CD14-positive monocyte (primary cell): ENCODE measurements at regions not wholly inside any gene's neighbourhood (a gene's known extent, or its start where the extent isn't known, plus 50 kb on each side); places are given as distances from the start of the nearest gene placed in this dataset.

Experiments
- DNase-seq, 3 donors: peaks; one replicate each; pipeline ENCODE4 v3.0.0-alpha.2; 2011 to 2022
- H2AFZ ChIP-seq: 2 replicates; pipeline ENCODE4 v1.6.0; 2012; ENCODE audit warnings: mild to moderate bottlenecking, low read depth, low read length, inconsistent platforms; ENCODE audit not compliant: insufficient read depth, poor library complexity, severe bottlenecking
- H3K27ac ChIP-seq, 2 donors: 1 replicate in 1 of 2; 2 replicates in 1 of 2; pipeline ENCODE4 v1.5.1; 2012 to 2013; ENCODE audit warnings: low read length in 2 of 2, control low read depth in 1 of 2, inconsistent platforms in 1 of 2, low read depth in 1 of 2, mild to moderate bottlenecking in 1 of 2
- H3K27me3 ChIP-seq, 2 donors: one replicate each; pipeline versions ENCODE4 v1.6.0 to v1.6.1; 2011 to 2013; ENCODE audit warnings: low read length in 2 of 2; ENCODE audit not compliant: control insufficient read depth in 2 of 2, insufficient read depth in 2 of 2
- H3K36me3 ChIP-seq, 2 donors: replicated peaks in 1 of 2; 1 replicate in 1 of 2; 2 replicates in 1 of 2; pipeline versions ENCODE4 v1.5.1 to v1.6.1; 2012 to 2013; ENCODE audit warnings: low read length in 2 of 2, control low read depth in 1 of 2, inconsistent platforms in 1 of 2, mild to moderate bottlenecking in 1 of 2; ENCODE audit not compliant: insufficient read depth in 2 of 2, control insufficient read depth in 1 of 2
- H3K4me1 ChIP-seq, 2 donors: 1 replicate in 1 of 2; 2 replicates in 1 of 2; pipeline versions ENCODE4 v1.5.1 to v1.6.1; 2012 to 2013; ENCODE audit warnings: low read length in 2 of 2, control low read depth in 1 of 2, inconsistent platforms in 1 of 2, mild to moderate bottlenecking in 1 of 2, moderate library complexity in 1 of 2; ENCODE audit not compliant: insufficient read depth in 2 of 2, control insufficient read depth in 1 of 2
- H3K4me2 ChIP-seq: replicated peaks from 2 replicates; pipeline ENCODE3; 2012; ENCODE audit warnings: low read length, moderate library complexity, mild to moderate bottlenecking; ENCODE audit not compliant: poor library complexity, severe bottlenecking; ENCODE audit errors: extremely low read depth
- H3K4me3 ChIP-seq, 3 experiments: fragments of 200-600 bp in 1 of 3; sonication (generic) in 1 of 3; replicated peaks in 1 of 3; 1 replicate in 2 of 3; 2 replicates in 1 of 3; pipeline ENCODE4 v1.5.1; 2011 to 2013; ENCODE audit warnings: low read length in 3 of 3, mild to moderate bottlenecking in 3 of 3, control low read depth in 2 of 3, low read depth in 2 of 3, inconsistent platforms in 1 of 3, moderate library complexity in 1 of 3
- H3K79me2 ChIP-seq: 2 replicates; pipeline ENCODE4 v1.6.0; 2012; ENCODE audit warnings: mild to moderate bottlenecking, control low read depth, inconsistent platforms, low read length, moderate library complexity; ENCODE audit not compliant: insufficient read depth
- H3K9ac ChIP-seq: 2 replicates; pipeline ENCODE4 v1.6.0; 2017; ENCODE audit warnings: low read length, mild to moderate bottlenecking; ENCODE audit not compliant: insufficient read depth, poor library complexity, severe bottlenecking
- H3K9me3 ChIP-seq, 2 donors: replicated peaks in 1 of 2; 1 replicate in 1 of 2; 2 replicates in 1 of 2; pipeline versions ENCODE4 v1.5.1 to v1.6.1; 2012 to 2013; ENCODE audit warnings: low read length in 2 of 2, control low read depth in 1 of 2; ENCODE audit not compliant: control insufficient read depth in 1 of 2, insufficient read depth in 1 of 2
- H4K20me1 ChIP-seq: 2 replicates; pipeline ENCODE4 v1.6.0; 2012; ENCODE audit warnings: mild to moderate bottlenecking, low read length, control low read depth, moderate library complexity; ENCODE audit not compliant: insufficient read depth
- H3K27ac Mint-ChIP-seq, 7 donors: one replicate each; pipeline ENCODE4 v1.8.0; 2020; ENCODE audit warnings: mild to moderate bottlenecking in 7 of 7, mixed read lengths in 7 of 7, moderate library complexity in 6 of 7, inconsistent platforms in 2 of 7
- H3K27me3 Mint-ChIP-seq, 3 donors: one replicate each; pipeline ENCODE4 v1.8.0; 2021 to 2022; ENCODE audit warnings: low read depth in 3 of 3, mild to moderate bottlenecking in 3 of 3, mixed read lengths in 3 of 3, moderate library complexity in 3 of 3, inconsistent platforms in 1 of 3
- H3K36me3 Mint-ChIP-seq, 2 donors: one replicate each; pipeline ENCODE4 v1.8.0; 2020; ENCODE audit warnings: mixed read lengths in 2 of 2, inconsistent platforms in 1 of 2, mild to moderate bottlenecking in 1 of 2
- H3K4me1 Mint-ChIP-seq: one replicate; pipeline ENCODE4 v1.8.0; 2020; ENCODE audit warnings: mild to moderate bottlenecking, mixed read lengths
- H3K4me3 Mint-ChIP-seq, 2 donors: one replicate each; pipeline ENCODE4 v1.8.0; 2020; ENCODE audit warnings: mild to moderate bottlenecking in 2 of 2, mixed read lengths in 2 of 2, moderate library complexity in 1 of 2
- H3K9me3 Mint-ChIP-seq, 7 donors: one replicate each; pipeline ENCODE4 v1.8.0; 2020 to 2022; ENCODE audit warnings: mixed read lengths in 7 of 7, mild to moderate bottlenecking in 6 of 7, moderate library complexity in 6 of 7, inconsistent platforms in 2 of 7
- WGBS: methylation state at CpG from one replicate; pipeline ENCODE4 v1.1.5; 2013; ENCODE audit warnings: missing lambda C conversion rate; ENCODE audit not compliant: insufficient coverage; 5-methylcytosine and 5-hydroxymethylcytosine counted together
- intact Hi-C, 2 donors: fragments of 100-400 bp; cut with micrococcal nuclease; formaldehyde crosslinking; loops; one replicate each; pipeline versions ENCODE4 v1.15.0 to v1.15.1; 2023
- TF ChIP-seq, protein P1 (sequence below): fragments of 200-600 bp; IDR thresholded peaks from one replicate; pipeline ENCODE4 v1.8.0; 2022; ENCODE audit warnings: antibody characterized with exemption, mild to moderate bottlenecking

- no peaks in the 10 kb centered on the region for H3K9me3 ChIP-seq
- H3K36me3 ChIP-seq = no peaks in the 10 kb centered on the region
- H3K9ac ChIP-seq = no peak overlapping the region
- no peak overlapping the region for H3K27ac Mint-ChIP-seq
- H3K4me3 Mint-ChIP-seq = no peak overlapping the region
- H3K4me3 ChIP-seq = no peak overlapping the region
- H4K20me1 ChIP-seq = no peaks in the 10 kb centered on the region
- no peaks in the 10 kb centered on the region for H3K27me3 Mint-ChIP-seq
- no CpG with 5 or more reads among the region's 3 CpGs for WGBS
- no peak overlapping the region for H3K27ac ChIP-seq
- H3K4me1 Mint-ChIP-seq = no peaks in the 10 kb centered on the region
- DNase-seq = no peak
- TF ChIP-seq, protein P1, sequence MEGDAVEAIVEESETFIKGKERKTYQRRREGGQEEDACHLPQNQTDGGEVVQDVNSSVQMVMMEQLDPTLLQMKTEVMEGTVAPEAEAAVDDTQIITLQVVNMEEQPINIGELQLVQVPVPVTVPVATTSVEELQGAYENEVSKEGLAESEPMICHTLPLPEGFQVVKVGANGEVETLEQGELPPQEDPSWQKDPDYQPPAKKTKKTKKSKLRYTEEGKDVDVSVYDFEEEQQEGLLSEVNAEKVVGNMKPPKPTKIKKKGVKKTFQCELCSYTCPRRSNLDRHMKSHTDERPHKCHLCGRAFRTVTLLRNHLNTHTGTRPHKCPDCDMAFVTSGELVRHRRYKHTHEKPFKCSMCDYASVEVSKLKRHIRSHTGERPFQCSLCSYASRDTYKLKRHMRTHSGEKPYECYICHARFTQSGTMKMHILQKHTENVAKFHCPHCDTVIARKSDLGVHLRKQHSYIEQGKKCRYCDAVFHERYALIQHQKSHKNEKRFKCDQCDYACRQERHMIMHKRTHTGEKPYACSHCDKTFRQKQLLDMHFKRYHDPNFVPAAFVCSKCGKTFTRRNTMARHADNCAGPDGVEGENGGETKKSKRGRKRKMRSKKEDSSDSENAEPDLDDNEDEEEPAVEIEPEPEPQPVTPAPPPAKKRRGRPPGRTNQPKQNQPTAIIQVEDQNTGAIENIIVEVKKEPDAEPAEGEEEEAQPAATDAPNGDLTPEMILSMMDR = no peak
- no peaks in the 10 kb centered on the region for H3K79me2 ChIP-seq
- no peaks in the 10 kb centered on the region for H3K4me1 ChIP-seq
- H3K4me2 ChIP-seq = no peak overlapping the region
- intact Hi-C loops = no loop called here
- no peaks in the 10 kb centered on the region for H3K27me3 ChIP-seq
- H3K36me3 Mint-ChIP-seq = no peaks in the 10 kb centered on the region
- no peak overlapping the region for H2AFZ ChIP-seq
- no peaks in the 10 kb centered on the region for H3K9me3 Mint-ChIP-seq
Measured at GRCh38 chr3:22351806-22352205, 600.8 kb upstream of the ZNF385D start.

DNA sequence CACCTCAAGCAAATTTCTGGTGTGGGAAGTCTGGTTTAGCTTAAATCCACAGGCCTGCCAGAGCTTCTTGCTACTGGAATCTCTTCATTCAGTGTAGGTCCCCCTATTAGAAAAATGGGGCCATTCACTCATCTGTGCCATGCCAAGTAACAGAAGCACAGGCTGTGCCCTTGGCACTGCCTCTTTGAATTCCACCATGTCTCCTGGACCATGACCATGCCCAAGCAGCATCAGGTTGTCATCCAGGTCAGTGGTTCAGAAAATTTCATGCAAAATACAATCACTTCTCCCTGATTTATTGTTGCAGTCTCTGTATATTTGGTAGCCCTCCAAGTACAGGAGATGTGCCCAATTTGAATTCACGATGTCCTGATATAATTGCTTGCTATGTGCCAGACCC is 602.1 kb upstream of the ZNF385D start:
- Mint-ChIP-seq H3K9me3 (peaks cover 0 to under 1% (median 0%) of the 10 kb centered on the region in 7 donors), H3K4me1 (no peaks in the 10 kb centered on the region), H3K36me3 (no peaks in the 10 kb centered on the region), H3K27me3 (no peaks in the 10 kb centered on the region), H3K27ac (no peak overlapping the region), H3K4me3 (no peak overlapping the region)
- Histone ChIP-seq H3K27ac (no peak overlapping the region), H3K27me3 (no peaks in the 10 kb centered on the region), H4K20me1 (no peaks in the 10 kb centered on the region), H3K9me3 (no peaks in the 10 kb centered on the region), H3K36me3 (no peaks in the 10 kb centered on the region), H3K4me1 (no peaks in the 10 kb centered on the region), H3K9ac (no peak overlapping the region), H3K4me3 (no peak overlapping the region), H3K4me2 (no peak overlapping the region), H3K79me2 (no peaks in the 10 kb centered on the region), H2AFZ (no peak overlapping the region)
- no peak for DNase-seq
- WGBS = 100% methylated on average over 1 of the region's 1 CpG
- TF ChIP-seq, protein P1 = no peak
- intact Hi-C loops = no loop called here
